Loucy (cell line): ENCODE measurements at regions not wholly inside any gene's neighbourhood (a gene's known extent, or its start where the extent isn't known, plus 50 kb on each side); places are given as distances from the start of the nearest gene placed in this dataset.

Experiments
- EZH2phosphoT487 ChIP-seq: fragments of 200-600 bp; IDR thresholded peaks from 2 replicates; pipeline ENCODE4 v1.6.1; 2018; ENCODE audit warnings: antibody characterized with exemption, mild to moderate bottlenecking, moderate library complexity, borderline replicate concordance
- TF ChIP-seq, protein P1 (sequence below): fragments of 200-600 bp; sonication (generic); conservative IDR thresholded peaks from 2 replicates; pipeline ENCODE4 v1.5.1; 2014; ENCODE audit warnings: mild to moderate bottlenecking, antibody characterized with exemption, low read length

DNA sequence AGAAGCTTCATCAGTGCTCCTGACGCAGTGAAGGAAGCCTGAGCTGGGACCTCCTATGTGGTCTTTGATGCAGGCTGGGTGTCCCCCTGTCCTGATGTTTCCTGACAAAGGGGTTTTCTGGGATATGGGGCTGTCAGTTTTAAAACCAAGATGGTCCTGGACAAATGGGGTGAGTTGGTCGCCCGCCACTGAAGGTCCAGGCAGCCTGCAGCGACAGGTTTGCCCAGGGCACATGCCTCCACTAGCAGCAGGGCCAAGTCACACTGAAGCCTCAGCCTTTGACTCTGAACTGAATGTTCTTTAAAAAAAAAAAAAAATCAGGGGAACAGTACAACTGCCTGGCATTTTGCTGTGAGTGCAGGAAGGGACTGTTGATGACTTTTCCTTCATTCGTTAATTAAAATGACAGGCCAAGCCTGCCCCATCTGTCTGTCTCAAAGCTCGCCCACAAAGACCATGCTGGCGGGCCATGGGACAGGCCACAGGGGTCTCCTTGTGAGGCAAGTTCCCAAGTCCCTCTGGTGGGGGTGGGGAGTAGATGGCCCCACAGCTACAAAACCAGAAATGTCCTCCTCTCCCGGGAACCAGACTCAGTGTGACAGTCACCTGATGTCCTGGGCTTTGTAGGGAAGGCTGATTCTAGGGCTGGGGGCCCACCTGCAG lies 274.8 kb downstream of the CTTN start:
- TF ChIP-seq, protein P1, sequence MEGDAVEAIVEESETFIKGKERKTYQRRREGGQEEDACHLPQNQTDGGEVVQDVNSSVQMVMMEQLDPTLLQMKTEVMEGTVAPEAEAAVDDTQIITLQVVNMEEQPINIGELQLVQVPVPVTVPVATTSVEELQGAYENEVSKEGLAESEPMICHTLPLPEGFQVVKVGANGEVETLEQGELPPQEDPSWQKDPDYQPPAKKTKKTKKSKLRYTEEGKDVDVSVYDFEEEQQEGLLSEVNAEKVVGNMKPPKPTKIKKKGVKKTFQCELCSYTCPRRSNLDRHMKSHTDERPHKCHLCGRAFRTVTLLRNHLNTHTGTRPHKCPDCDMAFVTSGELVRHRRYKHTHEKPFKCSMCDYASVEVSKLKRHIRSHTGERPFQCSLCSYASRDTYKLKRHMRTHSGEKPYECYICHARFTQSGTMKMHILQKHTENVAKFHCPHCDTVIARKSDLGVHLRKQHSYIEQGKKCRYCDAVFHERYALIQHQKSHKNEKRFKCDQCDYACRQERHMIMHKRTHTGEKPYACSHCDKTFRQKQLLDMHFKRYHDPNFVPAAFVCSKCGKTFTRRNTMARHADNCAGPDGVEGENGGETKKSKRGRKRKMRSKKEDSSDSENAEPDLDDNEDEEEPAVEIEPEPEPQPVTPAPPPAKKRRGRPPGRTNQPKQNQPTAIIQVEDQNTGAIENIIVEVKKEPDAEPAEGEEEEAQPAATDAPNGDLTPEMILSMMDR = no peak
- TF ChIP-seq EZH2phosphoT487 = no peak
